NCI-H748 (cell line): ENCODE measurements at regions not wholly inside any gene's neighbourhood (a gene's known extent, or its start where the extent isn't known, plus 50 kb on each side); places are given as distances from the start of the nearest gene placed in this dataset.
"Not testable (repeated sequence)": the region's sequence is repeated elsewhere in the genome, so short reads cannot be mapped to it uniquely, and the experiment has no call there.

Source experiments
- DNase-seq: peaks from one replicate; lab custom pipeline; 2025; ENCODE audit not compliant: unreplicated experiment; lab: John Stamatoyannopoulos, UW

DNA sequence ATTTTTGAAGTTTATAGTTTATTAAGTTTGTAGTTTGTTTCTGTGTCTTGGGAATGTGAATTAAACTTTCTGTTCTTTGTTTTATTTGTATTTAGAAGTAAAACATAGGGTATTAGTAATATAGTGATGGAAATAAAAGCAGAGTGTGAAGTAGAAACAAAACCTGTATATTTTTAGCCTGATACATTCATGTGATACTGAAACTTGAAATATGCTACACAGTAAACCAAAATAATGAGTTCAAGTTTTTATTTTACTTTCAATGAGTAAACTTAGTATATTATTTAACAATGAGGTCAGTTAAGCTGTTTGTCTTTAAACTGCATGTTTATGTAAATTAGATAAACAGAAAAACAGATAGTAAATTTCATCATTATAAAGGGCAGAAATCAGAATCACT, 1592.6 kb downstream of the GRIK2 start:
- no peak for DNase-seq

DNA sequence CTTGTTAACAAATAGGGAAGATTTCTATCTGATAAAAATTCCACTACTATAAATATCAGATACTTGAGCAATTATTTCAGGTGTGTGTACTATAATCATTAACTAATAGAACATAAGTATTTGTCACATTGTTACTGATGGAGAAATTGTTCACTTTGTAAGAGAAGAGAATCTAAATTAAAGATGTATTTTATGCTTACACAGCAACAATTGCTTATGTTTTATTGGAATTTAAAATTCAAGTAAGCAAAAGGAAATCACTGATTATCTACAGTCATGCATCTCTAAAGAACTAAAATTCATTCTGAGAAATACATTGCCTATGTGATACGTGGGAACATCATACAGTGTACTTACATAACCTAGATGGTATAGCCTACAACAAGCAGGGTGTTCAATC, 1590.8 kb downstream of the GRIK2 start:
- DNase-seq, result no peak

DNA sequence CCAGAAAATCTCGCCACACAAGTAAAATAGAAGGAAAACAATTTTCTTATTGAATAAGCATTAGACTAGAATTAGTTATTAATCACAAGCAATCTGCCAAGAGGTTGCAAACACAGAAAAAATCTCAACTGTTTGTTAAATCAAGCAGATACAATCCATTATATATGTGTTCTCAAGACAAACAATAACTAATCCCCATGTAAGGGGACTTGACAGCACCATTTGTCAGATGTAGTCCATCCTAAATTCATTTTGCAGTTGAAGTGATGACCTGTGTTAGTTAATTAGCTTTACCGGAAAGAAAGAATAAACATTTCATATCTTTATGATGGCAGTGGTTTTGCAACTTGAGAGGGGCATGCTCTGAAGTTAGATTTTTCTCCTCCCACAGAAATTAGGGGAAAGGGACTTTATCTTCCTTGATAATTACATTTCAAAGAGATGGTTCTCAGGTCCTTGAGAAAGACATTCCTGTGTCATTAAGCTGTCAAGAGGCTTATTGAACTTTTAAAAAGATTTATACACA, 1588.0 kb downstream of the GRIK2 start:
- DNase-seq, result no peak

DNA sequence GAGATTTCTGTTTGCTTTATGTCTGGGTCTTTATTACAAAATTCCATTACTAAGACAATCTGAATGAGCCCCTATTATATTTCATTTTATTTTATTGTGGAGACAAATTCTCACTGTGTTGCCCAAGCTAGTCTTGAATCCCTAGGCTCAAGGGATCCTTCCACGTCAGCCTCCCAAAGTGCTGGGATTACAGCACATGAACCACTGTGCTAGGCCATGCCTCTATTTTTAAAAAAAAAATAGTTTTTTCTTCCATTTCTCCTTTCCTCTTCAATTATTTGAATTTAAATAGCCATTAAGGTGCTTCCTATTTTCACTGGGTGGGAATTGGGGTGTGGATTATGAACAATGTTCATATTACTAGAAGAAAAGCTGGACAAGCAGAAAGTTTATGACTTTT, 1587.4 kb downstream of the GRIK2 start:
- DNase-seq, result no peak

DNA sequence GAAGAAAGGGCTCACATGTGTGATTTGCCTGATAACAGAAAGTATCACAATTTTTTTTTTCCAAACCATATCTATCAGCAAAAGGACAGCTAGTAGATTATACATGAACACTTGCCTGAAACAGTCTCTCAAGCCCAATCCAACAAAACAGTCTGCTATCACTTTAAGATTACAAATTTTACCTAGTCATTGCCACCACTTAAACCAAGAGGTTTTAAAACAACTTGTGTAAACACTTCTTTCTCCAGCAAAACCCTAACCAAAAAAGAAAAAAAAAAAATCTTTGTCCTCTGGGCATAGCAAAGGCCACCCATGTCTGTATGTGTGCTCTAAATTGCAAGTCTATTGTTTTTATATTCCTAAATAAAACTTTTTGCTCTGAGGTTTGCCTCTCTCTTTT, 1568.4 kb downstream of the GRIK2 start:
- no peak for DNase-seq

DNA sequence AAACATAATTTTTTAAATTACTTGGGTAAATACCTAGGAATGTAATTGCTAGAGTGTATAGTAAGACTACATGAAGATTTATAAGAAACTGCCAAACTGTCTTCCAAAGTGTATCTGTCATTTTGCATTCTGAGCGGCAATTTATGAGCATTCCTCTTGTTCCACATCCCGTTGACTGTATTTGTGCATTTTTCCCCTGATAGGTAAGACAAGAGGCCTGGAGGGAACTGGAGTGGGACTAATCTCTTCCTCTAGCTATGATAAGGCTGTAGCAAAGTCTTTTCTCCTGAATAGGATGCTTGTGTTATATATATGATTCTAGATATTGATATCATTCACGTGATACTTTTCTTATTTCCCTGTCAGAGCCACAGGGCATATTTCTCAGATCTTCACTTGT, 1557.5 kb downstream of the GRIK2 start:
- no peak for DNase-seq

DNA sequence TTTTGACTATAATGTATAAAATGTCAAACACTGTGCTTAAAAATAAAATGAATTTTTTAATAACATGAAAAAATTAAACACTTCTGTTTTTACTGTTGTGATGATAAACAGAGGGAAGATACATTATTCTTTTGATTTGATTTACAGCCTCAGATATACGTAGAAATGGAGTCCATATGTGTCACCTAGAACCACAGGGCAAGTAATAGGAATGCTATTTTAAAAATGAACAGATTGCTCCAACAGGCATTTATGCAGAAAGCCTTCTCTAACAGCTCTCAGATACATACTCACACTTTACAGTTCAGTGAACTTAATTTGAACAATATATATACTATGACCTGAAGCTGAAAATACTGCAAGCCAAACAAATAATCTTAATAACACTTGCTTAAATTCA, 1551.0 kb downstream of the GRIK2 start:
- no peak for DNase-seq

DNA sequence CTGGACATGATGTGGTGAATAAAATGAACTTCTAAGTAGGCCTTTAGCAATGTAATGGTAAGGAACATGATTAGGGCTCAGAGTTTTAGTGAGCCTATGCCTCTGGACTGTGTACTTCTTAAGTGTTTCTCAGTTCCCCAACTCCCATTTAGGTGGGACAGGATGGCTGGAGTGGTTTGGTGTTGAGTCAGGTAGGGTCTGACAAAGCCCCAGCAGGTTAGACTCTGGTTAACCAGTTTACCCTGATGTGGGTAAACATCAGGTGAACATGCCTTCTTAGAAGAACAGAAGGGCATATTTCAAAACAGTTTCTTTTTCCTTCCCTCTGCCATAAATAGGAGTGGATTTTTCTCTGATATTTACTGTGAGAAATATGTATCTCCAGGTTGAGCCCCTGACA, 1548.7 kb downstream of the GRIK2 start:
- DNase-seq, result no peak

DNA sequence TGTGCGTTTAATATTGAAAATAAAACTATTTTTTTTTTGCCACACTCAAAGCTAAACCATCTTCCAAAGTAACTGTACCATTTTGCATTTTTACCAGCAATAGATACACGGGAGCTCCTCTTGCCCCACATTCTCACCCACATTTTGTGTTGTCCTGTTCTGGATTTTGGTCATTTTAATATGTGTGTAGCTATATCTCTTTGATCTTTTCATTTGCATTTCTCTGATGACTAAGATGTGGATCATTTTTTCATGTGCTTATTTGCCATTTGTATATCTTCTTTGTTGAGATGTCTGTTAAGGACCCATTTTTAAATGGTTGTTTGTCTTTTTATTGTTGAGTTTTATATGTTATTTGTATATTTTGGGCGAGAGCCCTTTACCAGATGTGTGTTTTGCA, 1543.5 kb downstream of the GRIK2 start:
- no peak for DNase-seq

DNA sequence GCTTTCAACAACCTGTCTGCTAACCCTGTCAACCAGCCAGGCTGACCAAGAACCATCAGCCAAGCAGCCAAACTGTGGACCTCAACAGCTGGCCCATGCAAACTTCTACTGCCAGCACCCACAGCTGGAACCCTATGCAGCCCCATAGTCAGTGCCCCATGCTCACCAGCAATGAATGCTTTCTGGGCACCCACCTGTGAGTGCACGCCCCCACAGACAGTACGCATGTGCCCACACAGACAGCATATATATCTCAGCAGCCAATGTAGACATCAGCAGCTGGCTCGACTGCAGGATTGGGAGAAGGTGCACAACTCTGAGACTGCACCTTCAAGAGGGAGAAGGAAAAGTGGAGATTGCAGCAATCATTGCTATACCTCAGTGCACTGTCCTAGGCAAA, 1534.6 kb downstream of the GRIK2 start:
- no peak for DNase-seq

DNA sequence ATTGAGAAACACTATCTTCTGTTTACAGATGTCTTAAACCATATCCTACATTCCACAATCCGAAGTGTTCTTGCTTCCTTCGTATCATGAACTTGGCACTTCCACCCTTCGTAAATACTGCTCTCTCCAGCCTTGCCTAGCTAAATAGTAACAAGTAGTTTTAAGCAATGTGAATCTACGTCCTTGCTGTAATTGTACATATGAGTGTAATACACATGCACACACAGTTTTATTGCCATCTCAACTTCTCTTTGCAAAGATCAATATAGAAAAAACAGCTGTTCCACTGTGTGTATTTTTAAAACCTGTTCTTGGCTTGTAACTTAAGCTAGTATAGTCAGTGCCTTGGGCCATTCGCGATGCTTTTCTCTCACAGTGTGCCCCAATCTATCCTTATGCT, 1524.7 kb downstream of the GRIK2 start:
- no peak for DNase-seq

DNA sequence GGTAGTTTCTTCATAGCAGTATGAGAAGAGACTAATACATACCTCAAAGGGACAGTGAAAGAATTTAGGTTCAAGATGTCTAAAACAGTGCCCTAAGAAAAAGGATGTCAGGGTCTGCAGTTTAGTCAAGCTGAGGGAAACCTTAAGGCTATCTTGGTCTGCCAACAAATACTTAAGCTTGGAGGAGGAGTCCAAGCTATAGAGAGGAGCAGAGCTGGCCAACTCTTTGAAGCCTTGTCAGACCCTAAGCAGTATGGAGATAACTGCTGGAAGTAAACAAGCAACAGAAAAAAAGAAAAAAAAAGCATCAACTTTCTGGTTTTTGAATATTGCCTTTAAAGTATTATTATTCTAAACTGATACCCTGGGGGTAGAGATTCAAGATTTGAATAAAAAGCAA, 1518.1 kb downstream of the GRIK2 start:
- no peak for DNase-seq

DNA sequence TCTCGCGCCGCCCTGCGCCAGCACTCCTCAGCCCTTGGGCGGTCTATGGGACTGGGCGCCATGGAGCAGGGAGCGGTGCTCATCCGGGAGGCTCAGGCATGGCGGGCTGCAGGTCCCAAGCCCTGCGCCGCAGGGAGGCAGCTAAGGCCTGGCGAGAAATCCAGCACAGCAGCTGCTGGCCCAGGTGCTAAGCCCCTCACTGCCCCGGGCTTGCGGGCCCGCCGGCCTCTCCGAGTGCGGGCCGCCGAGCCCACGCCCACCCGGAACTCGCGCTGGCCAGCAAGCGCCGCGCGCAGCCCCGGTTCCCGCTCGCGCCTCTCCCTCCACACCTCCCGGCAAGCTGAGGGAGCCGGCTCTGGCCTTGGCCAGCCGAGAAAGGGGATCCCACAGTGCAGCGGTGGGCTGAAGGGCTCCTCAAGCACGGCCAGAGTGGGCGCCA, 1517.2 kb downstream of the GRIK2 start:
- not testable (repeated sequence) for DNase-seq

DNA sequence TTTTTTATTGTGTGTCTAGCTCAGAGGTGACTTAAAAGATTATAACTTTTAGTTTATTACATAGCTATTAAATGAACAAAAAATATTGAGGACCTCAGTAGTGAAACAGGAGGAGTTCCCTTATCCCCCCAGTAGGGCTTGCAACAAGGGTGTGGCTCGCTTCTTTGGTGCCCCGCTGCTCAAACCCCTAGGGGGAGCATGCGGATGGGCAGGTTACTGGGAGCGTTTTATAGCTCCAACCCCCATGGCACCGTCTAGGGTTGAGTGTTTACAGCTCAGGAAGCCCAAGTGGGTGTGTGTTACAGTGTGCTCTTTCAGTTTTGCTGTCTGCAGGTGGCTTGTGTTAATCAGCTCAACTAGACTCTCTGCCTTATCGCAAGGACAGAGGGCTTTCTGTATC, 1513.7 kb downstream of the GRIK2 start:
- peak; percentile 78 for DNase-seq

DNA sequence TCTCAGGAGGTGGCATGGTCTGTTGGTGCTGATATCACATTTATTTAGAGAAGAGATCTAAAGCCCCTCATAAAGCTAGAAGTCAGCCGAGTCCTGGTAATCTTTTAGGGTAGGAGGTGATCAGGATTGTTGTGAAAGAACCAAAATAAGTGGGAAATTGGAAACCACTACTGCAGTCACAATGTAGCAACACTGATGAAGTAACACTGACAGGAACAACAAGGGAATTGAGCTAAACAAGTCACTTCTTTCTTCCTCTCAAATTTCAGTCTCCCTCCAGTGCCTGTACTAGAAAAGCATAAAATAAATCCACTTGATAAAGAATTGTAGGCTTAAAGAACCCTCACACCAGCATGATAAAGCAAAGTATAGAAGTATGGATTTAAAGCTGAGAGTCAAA, 1509.0 kb downstream of the GRIK2 start:
- DNase-seq, result no peak

DNA sequence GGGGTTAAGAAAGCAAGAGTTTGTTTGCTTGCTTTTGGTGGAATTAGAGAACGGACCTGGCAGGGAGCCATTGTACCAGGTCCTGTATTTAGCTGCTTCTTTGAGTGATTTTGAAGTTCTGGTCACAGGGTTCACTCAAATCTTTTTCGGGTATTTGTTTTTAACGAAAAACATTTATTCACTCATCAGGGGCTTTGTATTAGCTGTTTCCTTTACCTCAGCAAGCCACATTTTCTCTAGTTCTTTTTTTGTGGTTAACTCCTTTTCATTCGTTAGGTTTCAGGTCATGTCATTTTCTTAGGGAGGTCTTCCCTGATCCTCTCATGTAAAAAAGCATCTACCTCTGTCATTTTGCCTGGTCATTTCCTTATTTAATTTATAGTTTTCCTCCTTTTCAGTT, 1502.2 kb downstream of the GRIK2 start:
- no peak for DNase-seq

DNA sequence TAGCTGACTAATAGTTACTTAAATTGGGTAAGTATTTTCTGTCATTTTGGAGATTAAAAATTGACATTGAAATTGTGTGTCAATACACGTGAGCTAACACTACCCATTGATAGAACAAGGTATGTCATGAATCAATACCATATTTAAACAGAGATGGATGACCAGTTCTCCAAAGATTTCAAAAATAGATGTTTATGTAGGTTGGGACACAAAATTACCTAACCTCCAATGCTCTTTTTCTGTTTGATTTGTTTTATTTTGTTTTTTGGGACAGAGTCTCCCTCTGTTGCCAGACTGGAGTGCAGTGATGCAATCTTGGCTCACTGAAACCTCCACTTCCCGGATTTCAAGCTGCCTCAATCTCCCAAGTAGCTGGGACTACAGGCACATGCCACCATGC, 1491.7 kb downstream of the GRIK2 start:
- DNase-seq, result no peak

DNA sequence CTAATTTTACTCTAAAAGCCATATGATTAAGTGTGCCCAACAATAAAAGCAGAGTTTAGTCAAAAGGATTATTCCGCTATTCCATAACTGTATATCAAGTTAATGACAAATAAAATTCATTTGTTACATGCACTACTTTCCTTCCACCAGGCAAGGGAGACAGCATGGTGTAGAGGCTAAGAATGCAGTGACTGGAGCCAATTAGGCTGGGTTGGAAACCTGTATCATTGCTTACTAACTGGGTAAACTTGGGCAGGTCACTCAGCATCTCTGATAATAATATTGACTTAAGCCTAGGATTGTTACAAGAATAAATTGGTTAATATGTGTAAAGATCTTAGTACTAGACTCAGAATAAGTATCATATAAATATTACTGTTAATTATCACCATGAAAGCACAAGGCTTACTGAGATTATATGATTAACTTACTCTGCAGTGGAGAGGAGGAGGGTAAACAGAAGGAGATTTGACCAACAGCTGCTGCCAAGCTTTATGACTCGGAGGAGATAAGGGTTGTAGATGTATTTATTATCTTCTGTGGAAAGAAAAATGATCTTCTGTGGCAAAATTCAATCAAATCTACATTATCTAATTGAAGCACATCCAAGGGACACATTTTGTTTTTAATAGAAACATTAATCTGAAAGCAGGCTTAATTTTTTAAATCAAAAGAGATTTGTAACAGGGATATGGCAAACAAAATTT, 1459.9 kb downstream of the GRIK2 start:
- peak; percentile 52 for DNase-seq

DNA sequence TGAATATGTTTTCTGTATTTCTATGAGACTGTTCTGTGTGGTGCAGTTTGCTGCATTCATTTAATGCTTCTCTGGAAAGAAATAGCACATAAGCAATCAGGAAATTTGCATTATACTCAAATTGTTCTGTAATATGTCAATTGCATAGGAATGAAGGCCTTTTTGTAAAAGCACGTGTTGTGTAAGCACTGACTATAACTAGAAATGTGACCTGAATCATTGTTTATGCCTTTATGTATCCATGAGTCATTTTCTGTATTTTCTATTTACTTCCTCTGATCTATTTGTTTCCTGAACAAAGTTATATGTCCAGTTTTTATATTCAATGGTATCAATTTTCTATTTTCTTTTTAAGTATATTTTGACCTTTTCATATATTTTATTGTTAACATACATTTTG, 1455.3 kb downstream of the GRIK2 start:
- DNase-seq, result no peak

DNA sequence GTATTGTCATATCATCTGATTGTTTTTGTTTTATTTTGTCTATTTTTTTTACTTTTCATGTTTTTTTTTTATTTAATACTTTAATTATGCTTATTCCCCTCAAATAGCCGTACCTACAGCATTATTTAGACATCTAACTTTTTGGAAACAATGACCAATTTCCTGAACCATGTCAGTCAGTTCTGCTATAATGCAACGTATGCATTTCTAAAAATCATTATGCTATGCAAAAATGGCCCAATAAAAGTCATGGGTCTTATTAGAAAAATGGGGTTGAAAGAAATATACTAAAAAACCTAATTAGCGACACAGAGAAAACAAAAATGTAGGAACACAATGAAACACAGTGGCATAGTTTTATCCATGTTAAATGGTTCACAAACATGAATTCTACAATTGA, 1454.7 kb downstream of the GRIK2 start:
- DNase-seq, result no peak

DNA sequence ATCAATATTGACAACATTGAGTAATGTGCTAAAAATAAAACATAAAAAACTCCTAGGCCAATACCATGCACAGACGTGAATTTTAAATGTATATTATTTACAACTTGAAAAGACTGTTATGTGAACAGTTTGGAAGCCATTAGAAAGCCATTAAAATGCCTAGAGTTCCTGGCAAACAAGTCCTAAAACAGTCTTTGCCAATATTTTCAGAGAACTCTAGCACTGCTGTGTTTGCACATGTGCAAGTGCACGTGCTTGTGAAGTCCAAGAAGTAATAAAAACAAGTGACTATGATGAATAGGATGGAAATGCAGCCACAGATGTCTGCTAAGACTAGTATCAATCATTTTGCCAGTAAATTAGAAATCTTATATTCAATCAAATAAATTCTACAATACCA, 1447.6 kb downstream of the GRIK2 start:
- DNase-seq, result no peak

DNA sequence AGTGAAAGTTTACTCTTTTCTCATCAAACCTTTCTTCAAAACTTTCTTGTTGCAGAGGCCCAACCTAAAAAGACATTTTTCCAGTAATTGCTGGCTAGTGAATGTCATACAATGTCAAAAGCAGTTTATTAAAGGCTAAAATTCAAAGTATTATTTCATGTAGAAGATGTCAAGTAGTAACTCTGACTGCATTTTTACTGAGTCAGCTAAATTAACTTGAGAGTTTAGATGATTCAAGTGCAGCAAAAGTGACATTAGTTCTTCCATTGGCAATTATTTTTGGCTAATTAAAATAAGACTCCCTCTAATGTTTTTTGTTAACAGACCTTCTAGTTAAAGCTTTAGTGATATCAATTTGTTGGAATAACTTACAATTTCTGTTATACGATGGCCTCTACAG, 1438.5 kb downstream of the GRIK2 start:
- DNase-seq, result no peak

DNA sequence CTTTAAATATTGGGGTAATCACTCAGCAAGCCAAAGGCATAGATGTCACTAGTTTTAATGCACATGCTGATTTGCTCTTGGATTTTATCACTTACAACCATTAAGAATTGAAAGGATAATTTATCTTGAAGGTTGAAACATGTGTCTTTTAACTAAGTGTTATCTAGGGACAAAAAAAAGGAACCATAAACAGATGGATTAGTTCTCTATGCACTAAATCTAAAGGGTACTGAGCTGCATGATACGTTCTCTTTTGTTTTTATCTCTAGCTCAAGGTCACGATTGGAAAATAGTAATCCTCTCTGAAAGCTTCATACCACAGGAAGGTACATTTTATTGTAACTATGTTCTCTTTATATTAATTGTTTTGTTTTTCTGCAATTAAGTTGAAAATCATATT, 1426.6 kb downstream of the GRIK2 start:
- DNase-seq, result no peak
